ENCODE measurements at regions not wholly inside any gene's neighbourhood (a gene's known extent, or its start where the extent isn't known, plus 50 kb on each side); places are given as distances from the start of the nearest gene placed in this dataset.

DNA sequence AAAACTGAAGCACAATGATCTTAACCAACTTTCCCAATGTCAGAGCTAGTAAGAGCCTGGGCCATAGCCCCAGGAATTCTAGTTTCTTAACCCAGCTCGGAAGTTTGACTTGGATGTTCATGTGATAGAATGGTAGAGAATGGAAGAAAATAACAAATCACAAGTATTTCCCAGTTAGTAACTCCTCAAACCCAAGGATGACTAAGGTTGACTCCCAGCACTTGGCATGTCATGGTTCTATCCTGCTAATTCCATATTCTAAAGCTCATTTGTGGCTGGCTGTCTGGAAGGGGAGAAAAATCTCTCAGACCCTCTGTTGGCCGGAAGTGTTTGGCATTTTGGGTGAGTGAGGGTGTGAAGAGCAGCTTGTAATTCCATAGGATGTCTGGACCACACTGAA lies 248.7 kb downstream of the RFPL4B start:
- TF ChIP-seq, protein P1, sequence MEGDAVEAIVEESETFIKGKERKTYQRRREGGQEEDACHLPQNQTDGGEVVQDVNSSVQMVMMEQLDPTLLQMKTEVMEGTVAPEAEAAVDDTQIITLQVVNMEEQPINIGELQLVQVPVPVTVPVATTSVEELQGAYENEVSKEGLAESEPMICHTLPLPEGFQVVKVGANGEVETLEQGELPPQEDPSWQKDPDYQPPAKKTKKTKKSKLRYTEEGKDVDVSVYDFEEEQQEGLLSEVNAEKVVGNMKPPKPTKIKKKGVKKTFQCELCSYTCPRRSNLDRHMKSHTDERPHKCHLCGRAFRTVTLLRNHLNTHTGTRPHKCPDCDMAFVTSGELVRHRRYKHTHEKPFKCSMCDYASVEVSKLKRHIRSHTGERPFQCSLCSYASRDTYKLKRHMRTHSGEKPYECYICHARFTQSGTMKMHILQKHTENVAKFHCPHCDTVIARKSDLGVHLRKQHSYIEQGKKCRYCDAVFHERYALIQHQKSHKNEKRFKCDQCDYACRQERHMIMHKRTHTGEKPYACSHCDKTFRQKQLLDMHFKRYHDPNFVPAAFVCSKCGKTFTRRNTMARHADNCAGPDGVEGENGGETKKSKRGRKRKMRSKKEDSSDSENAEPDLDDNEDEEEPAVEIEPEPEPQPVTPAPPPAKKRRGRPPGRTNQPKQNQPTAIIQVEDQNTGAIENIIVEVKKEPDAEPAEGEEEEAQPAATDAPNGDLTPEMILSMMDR (IDR thresholded peaks at IDR 0.05), result no peak
- TF ChIP-seq EHMT2 (IDR thresholded peaks at IDR 0.05; ENCODE audit: low read depth) (no peak), EP300 (IDR thresholded peaks at IDR 0.05) (no peak), CBX8 (IDR thresholded peaks at IDR 0.05) (no peak), POLR2A (IDR thresholded peaks at IDR 0.05; ENCODE audit: low read length) (no peak), CEBPB (IDR thresholded peaks at IDR 0.05) (no peak), RAD21 (conservative IDR thresholded peaks at IDR 0.05 in 1 of 2, IDR thresholded peaks at IDR 0.05 in 1 of 2) (no peak)
- TF ChIP-seq, protein P2, sequence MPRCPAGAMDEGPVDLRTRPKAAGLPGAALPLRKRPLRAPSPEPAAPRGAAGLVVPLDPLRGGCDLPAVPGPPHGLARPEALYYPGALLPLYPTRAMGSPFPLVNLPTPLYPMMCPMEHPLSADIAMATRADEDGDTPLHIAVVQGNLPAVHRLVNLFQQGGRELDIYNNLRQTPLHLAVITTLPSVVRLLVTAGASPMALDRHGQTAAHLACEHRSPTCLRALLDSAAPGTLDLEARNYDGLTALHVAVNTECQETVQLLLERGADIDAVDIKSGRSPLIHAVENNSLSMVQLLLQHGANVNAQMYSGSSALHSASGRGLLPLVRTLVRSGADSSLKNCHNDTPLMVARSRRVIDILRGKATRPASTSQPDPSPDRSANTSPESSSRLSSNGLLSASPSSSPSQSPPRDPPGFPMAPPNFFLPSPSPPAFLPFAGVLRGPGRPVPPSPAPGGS (IDR thresholded peaks at IDR 0.05), result no peak

All from A549 (cell line).